Neural cell (in vitro differentiated cells): ENCODE measurements at regions not wholly inside any gene's neighbourhood (a gene's known extent, or its start where the extent isn't known, plus 50 kb on each side); places are given as distances from the start of the nearest gene placed in this dataset.

ENCODE experiments used
- H2AFZ ChIP-seq: fragments of 200-600, 300-800 bp; sonication (generic), shearing (Covaris generic); 2 replicates; pipeline ENCODE4 v1.6.0; 2014; ENCODE audit warnings: low read depth, mild to moderate bottlenecking, antibody characterized with exemption, low read length, moderate library complexity
- H3F3A ChIP-seq: fragments of 200-600 bp; shearing (Covaris generic); 2 replicates; pipeline ENCODE4 v1.6.1; 2016; ENCODE audit warnings: mild to moderate bottlenecking, moderate library complexity, mixed read lengths, antibody characterized with exemption, low read length; ENCODE audit not compliant: insufficient read depth, poor library complexity, severe bottlenecking
- H3K27ac ChIP-seq: fragments of 200-600, 300-800 bp; sonication (generic), shearing (Covaris generic); 2 replicates; pipeline ENCODE4 v1.5.1; 2014; ENCODE audit warnings: mild to moderate bottlenecking, low read length, moderate library complexity
- H3K27me3 ChIP-seq: fragments of 300-800, 200-600 bp; sonication (generic), shearing (Covaris generic); 2 replicates; pipeline ENCODE4 v1.6.0; 2014; ENCODE audit warnings: mild to moderate bottlenecking, low read depth, low read length, moderate library complexity; ENCODE audit not compliant: insufficient read depth
- H3K36me3 ChIP-seq: fragments of 300-800, 200-600 bp; sonication (generic), shearing (Covaris generic); 2 replicates; pipeline ENCODE4 v1.5.1; 2014; ENCODE audit warnings: mild to moderate bottlenecking, antibody characterized with exemption, low read length, moderate library complexity; ENCODE audit not compliant: insufficient read depth
- H3K4me2 ChIP-seq: fragments of 300-800, 200-600 bp; sonication (generic), shearing (Covaris generic); 2 replicates; pipeline ENCODE4 v1.6.0; 2014; ENCODE audit warnings: mild to moderate bottlenecking, low read length
- H3K4me3 ChIP-seq: fragments of 300-800, 200-600 bp; sonication (generic), shearing (Covaris generic); 2 replicates; pipeline ENCODE4 v1.5.1; 2014; ENCODE audit warnings: mild to moderate bottlenecking, low read length, moderate library complexity
- H3K79me2 ChIP-seq: fragments of 200-600 bp; shearing (Covaris generic); replicated peaks from 2 replicates; pipeline ENCODE4 v1.6.0; 2014; ENCODE audit warnings: mild to moderate bottlenecking, low read length, moderate library complexity; ENCODE audit not compliant: insufficient read depth
- H3K9ac ChIP-seq: fragments of 300-800, 200-600 bp; sonication (generic), shearing (Covaris generic); 2 replicates; pipeline ENCODE4 v1.6.1; 2016; ENCODE audit warnings: mild to moderate bottlenecking, low read length, mixed read lengths
- H3K9me2 ChIP-seq: fragments of 200-600 bp; shearing (Covaris generic); 2 replicates; pipeline ENCODE4 v1.6.1; 2016; ENCODE audit warnings: mild to moderate bottlenecking, low read length, mixed read lengths; ENCODE audit not compliant: insufficient read depth
- H3K9me3 ChIP-seq: fragments of 200-600, 300-800 bp; sonication (generic), shearing (Covaris generic); 2 replicates; pipeline ENCODE4 v1.6.1; 2016; ENCODE audit warnings: mild to moderate bottlenecking, mixed run types, low read length, moderate library complexity, mixed read lengths
- H4K20me1 ChIP-seq: fragments of 200-600 bp; shearing (Covaris generic); 2 replicates; pipeline ENCODE4 v1.6.1; 2016; ENCODE audit warnings: mild to moderate bottlenecking, mixed run types; ENCODE audit not compliant: insufficient read depth
- EP300 ChIP-seq: fragments of 450-650 bp; conservative IDR thresholded peaks from 2 replicates; pipeline ENCODE4 v1.6.1; 2014; ENCODE audit warnings: antibody characterized with exemption, mild to moderate bottlenecking, moderate library complexity; ENCODE audit not compliant: poor library complexity, severe bottlenecking
- EZH2 ChIP-seq: fragments of 200-600, 300-800 bp; shearing (Covaris generic), sonication (generic); IDR thresholded peaks from 2 replicates; pipeline ENCODE4 v1.6.1; 2014; ENCODE audit warnings: antibody characterized with exemption, low read length, borderline replicate concordance, mild to moderate bottlenecking; ENCODE audit not compliant: insufficient read depth, poor library complexity, severe bottlenecking
- MXI1 ChIP-seq: fragments of 450-650 bp; conservative IDR thresholded peaks from 2 replicates; pipeline ENCODE4 v1.6.1; 2014; ENCODE audit warnings: antibody characterized with exemption, mild to moderate bottlenecking; ENCODE audit not compliant: poor library complexity, severe bottlenecking
- POLR2AphosphoS5 ChIP-seq: IDR thresholded peaks from 2 replicates; pipeline ENCODE4 v1.6.1; 2012
- RAD21 ChIP-seq: fragments of 450-650 bp; conservative IDR thresholded peaks from 2 replicates; pipeline ENCODE4 v1.6.1; 2014; ENCODE audit warnings: antibody characterized with exemption, mild to moderate bottlenecking, moderate library complexity
- SMC3 ChIP-seq: fragments of 450-650 bp; conservative IDR thresholded peaks from 2 replicates; pipeline ENCODE4 v1.6.1; 2014; ENCODE audit warnings: antibody characterized with exemption, mild to moderate bottlenecking, moderate library complexity; ENCODE audit not compliant: poor library complexity
- TAF1 ChIP-seq: IDR thresholded peaks from 2 replicates; pipeline ENCODE4 v1.6.1; 2012; ENCODE audit warnings: low read depth
- TF ChIP-seq, protein P1 (sequence below): IDR thresholded peaks from 2 replicates; pipeline ENCODE4 v1.6.1; 2012; ENCODE audit warnings: borderline replicate concordance
- TF ChIP-seq, protein P2 (sequence below): fragments of 450-650 bp; IDR thresholded peaks from 2 replicates; pipeline ENCODE4 v1.5.1; 2014; ENCODE audit warnings: antibody characterized with exemption, mild to moderate bottlenecking, moderate library complexity; ENCODE audit not compliant: poor library complexity, severe bottlenecking

DNA sequence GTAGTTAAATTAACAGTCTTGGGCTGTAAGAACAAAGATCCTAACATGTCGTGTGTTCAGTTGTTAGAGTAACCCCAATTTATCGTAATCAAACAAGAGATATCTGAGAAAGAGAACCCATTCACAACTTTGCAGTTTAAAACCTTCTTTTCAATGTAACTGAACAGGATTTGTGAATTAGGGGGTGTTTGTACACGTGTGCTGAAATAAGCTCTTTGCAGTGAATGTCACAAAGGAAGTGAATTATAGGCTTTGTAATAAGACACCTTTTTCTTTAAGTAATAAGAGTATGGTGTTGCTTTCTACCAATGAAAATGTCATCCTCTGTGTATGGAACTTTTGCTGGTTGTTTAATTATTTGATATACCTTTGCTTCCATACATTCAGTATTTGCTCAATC is 114.0 kb downstream of the ALX1 start:
- H3K9ac ChIP-seq: no peak overlapping the region
- no peaks in the 10 kb centered on the region for H3K9me3 ChIP-seq
- H3K4me2 ChIP-seq: no peak overlapping the region
- H3K4me3 ChIP-seq: no peak overlapping the region
- H3K27ac ChIP-seq: no peak overlapping the region
- no peaks in the 10 kb centered on the region for H3K9me2 ChIP-seq
- no peaks in the 10 kb centered on the region for H3F3A ChIP-seq
- TF ChIP-seq POLR2AphosphoS5 (no peak), TAF1 (no peak), MXI1 (no peak)
- H2AFZ ChIP-seq: no peak overlapping the region
- H3K27me3 ChIP-seq: no peaks in the 10 kb centered on the region
- no peaks in the 10 kb centered on the region for H3K79me2 ChIP-seq
- H4K20me1 ChIP-seq: no peaks in the 10 kb centered on the region
- no peaks in the 10 kb centered on the region for H3K36me3 ChIP-seq

DNA sequence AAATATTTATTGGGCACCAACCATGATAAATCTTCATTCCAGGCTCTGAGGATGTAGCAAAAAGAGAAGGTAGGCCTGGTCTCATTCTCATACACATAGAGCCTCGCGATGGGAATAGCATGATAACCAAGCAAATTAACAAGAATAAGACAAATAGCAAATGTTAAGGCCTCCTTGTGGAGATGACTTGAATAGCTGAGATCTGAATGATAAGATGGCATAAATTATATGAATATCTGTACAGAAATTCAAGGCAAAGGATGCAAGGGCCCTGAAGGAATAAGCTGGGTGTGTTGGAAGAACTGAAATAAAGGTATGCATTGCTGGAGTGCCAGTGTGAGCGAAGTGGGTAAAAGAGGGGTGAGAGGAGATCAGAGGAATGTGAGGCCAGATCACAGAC is 114.8 kb downstream of the ALX1 start:
- no peak overlapping the region for H2AFZ ChIP-seq
- no peaks in the 10 kb centered on the region for H3K27me3 ChIP-seq
- H3K79me2 ChIP-seq: no peaks in the 10 kb centered on the region
- no peak overlapping the region for H3K4me3 ChIP-seq
- TF ChIP-seq, protein P1, sequence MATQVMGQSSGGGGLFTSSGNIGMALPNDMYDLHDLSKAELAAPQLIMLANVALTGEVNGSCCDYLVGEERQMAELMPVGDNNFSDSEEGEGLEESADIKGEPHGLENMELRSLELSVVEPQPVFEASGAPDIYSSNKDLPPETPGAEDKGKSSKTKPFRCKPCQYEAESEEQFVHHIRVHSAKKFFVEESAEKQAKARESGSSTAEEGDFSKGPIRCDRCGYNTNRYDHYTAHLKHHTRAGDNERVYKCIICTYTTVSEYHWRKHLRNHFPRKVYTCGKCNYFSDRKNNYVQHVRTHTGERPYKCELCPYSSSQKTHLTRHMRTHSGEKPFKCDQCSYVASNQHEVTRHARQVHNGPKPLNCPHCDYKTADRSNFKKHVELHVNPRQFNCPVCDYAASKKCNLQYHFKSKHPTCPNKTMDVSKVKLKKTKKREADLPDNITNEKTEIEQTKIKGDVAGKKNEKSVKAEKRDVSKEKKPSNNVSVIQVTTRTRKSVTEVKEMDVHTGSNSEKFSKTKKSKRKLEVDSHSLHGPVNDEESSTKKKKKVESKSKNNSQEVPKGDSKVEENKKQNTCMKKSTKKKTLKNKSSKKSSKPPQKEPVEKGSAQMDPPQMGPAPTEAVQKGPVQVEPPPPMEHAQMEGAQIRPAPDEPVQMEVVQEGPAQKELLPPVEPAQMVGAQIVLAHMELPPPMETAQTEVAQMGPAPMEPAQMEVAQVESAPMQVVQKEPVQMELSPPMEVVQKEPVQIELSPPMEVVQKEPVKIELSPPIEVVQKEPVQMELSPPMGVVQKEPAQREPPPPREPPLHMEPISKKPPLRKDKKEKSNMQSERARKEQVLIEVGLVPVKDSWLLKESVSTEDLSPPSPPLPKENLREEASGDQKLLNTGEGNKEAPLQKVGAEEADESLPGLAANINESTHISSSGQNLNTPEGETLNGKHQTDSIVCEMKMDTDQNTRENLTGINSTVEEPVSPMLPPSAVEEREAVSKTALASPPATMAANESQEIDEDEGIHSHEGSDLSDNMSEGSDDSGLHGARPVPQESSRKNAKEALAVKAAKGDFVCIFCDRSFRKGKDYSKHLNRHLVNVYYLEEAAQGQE: no peak
- H3K9ac ChIP-seq: no peak overlapping the region
- no peaks in the 10 kb centered on the region for H3F3A ChIP-seq
- H3K36me3 ChIP-seq: no peaks in the 10 kb centered on the region
- no peaks in the 10 kb centered on the region for H3K9me2 ChIP-seq
- H4K20me1 ChIP-seq: no peaks in the 10 kb centered on the region
- no peak overlapping the region for H3K27ac ChIP-seq
- H3K9me3 ChIP-seq: no peaks in the 10 kb centered on the region
- H3K4me2 ChIP-seq: no peak overlapping the region

DNA sequence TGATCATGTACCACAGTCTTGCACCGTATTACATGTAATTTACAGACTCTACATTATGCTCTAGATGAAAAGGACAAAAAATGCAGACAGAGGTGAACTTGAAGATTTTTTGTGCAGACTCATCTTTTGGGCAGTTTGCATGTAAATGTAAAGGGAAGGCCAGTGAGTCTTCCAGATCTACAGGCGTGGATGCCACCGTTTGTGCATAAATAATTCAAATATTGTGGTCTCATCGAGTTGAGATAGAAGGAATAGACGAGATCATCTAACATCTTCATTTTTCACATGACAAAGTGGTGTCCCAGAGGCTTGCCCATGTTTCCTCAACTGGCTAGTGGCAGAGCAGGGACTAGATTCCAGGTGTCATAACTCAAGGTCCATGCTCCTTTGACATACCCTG is 125.2 kb downstream of the ALX1 start:
- no peak overlapping the region for H3K27ac ChIP-seq
- H3K4me3 ChIP-seq: no peak overlapping the region
- no peaks in the 10 kb centered on the region for H3K9me3 ChIP-seq
- no peaks in the 10 kb centered on the region for H3F3A ChIP-seq
- H3K27me3 ChIP-seq: no peaks in the 10 kb centered on the region
- no peak overlapping the region for H2AFZ ChIP-seq
- no peak overlapping the region for H3K9ac ChIP-seq
- no peak overlapping the region for H3K4me2 ChIP-seq
- TF ChIP-seq RAD21 (no peak), MXI1 (no peak)
- H4K20me1 ChIP-seq: no peaks in the 10 kb centered on the region
- H3K79me2 ChIP-seq: no peaks in the 10 kb centered on the region
- no peaks in the 10 kb centered on the region for H3K36me3 ChIP-seq
- H3K9me2 ChIP-seq: no peaks in the 10 kb centered on the region

DNA sequence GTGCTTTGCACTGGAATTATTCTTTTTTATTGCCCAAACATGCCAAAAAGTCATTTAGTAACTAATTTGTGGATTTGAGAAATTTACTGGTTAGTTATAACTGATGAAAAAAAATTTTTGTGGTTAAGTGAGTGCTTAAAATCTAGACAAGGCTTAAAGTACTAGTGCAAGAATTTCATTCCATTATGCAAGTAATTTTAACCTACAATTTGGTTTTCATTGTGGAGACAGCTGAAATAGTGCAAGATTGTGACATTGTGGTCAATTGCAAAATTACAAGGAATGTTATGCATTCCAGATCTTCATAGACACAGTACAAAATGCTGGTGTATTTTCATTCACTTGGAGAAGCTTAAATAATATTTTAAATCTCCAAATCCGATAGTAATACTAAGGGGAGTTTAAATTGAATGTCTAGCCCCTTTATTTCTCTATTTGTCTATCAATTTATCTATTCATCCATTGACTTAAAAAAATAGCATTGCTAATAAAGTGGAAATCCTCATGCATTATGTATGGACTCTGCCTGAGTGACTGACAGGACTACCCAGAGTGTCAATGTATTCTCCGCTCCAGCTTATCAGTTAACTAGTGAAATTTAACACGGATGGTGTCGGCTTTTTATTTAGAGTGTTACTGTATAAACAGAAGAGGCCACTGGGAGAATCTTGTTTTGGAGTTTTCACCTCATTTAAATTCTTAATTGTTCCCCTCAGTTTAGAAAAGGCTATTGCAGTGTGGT is 125.9 kb downstream of the ALX1 start:
- Histone ChIP-seq H3K9me3 (no peaks in the 10 kb centered on the region), H3K27ac (no peak overlapping the region), H3K4me3 (peak overlapping the region; percentile 39), H4K20me1 (no peaks in the 10 kb centered on the region), H3K79me2 (no peaks in the 10 kb centered on the region), H3K9me2 (no peaks in the 10 kb centered on the region), H3F3A (no peaks in the 10 kb centered on the region), H3K4me2 (peak overlapping the region; percentile 38), H3K27me3 (no peaks in the 10 kb centered on the region), H3K9ac (no peak overlapping the region), H2AFZ (no peak overlapping the region), H3K36me3 (no peaks in the 10 kb centered on the region)
- TF ChIP-seq TAF1: no peak
- TF ChIP-seq EP300: peak; percentile 73
- no peak for TF ChIP-seq EZH2
- TF ChIP-seq SMC3: no peak
- TF ChIP-seq, protein P2, sequence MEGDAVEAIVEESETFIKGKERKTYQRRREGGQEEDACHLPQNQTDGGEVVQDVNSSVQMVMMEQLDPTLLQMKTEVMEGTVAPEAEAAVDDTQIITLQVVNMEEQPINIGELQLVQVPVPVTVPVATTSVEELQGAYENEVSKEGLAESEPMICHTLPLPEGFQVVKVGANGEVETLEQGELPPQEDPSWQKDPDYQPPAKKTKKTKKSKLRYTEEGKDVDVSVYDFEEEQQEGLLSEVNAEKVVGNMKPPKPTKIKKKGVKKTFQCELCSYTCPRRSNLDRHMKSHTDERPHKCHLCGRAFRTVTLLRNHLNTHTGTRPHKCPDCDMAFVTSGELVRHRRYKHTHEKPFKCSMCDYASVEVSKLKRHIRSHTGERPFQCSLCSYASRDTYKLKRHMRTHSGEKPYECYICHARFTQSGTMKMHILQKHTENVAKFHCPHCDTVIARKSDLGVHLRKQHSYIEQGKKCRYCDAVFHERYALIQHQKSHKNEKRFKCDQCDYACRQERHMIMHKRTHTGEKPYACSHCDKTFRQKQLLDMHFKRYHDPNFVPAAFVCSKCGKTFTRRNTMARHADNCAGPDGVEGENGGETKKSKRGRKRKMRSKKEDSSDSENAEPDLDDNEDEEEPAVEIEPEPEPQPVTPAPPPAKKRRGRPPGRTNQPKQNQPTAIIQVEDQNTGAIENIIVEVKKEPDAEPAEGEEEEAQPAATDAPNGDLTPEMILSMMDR: no peak
- TF ChIP-seq MXI1: no peak
- TF ChIP-seq POLR2AphosphoS5: peak; percentile 17
- TF ChIP-seq RAD21: no peak
- TF ChIP-seq, protein P1: no peak
